DND-41 (cell line): ENCODE measurements at regions not wholly inside any gene's neighbourhood (a gene's known extent, or its start where the extent isn't known, plus 50 kb on each side); places are given as distances from the start of the nearest gene placed in this dataset.

Source experiments
- ATAC-seq: fragments of 200-7000 bp; cut with Tn5 transposase; 3 replicates; pipeline ENCODE4 v1.9.1; 2021; ENCODE audit warnings: low read depth; ENCODE audit not compliant: insufficient read depth
- DNase-seq: peaks from one replicate; pipeline ENCODE4 v3.0.0-alpha.2; 2020
- H2AFZ ChIP-seq: 2 replicates; pipeline ENCODE4 v1.6.0; 2012; ENCODE audit warnings: low read depth, low read length
- H3K27ac ChIP-seq: 2 replicates; pipeline ENCODE4 v1.5.1; 2012; ENCODE audit warnings: low read length, inconsistent platforms
- H3K27me3 ChIP-seq: fragments of 200-600 bp; sonication (generic); 2 replicates; pipeline ENCODE4 v1.6.0; 2012; ENCODE audit warnings: low read length, mild to moderate bottlenecking, inconsistent platforms; ENCODE audit not compliant: insufficient read depth, poor library complexity
- H3K36me3 ChIP-seq: 2 replicates; pipeline ENCODE4 v1.5.1; 2012; ENCODE audit warnings: low read length, inconsistent platforms; ENCODE audit not compliant: insufficient read depth
- H3K4me1 ChIP-seq: 2 replicates; pipeline ENCODE4 v1.5.1; 2012; ENCODE audit warnings: mild to moderate bottlenecking, low read length; ENCODE audit not compliant: insufficient read depth
- H3K4me2 ChIP-seq: 2 replicates; pipeline ENCODE4 v1.6.0; 2012; ENCODE audit warnings: mild to moderate bottlenecking, moderate library complexity, low read length, inconsistent platforms; ENCODE audit not compliant: insufficient read depth
- H3K4me3 ChIP-seq, 2 experiments: fragments of 200-600 bp in 1 of 2; shearing (Covaris generic) in 1 of 2; 2 replicates each; pipeline ENCODE4 v1.5.1; 2012 to 2016; ENCODE audit warnings: inconsistent platforms in 2 of 2, low read length in 2 of 2, mild to moderate bottlenecking in 2 of 2, low read depth in 1 of 2, moderate library complexity in 1 of 2
- H3K79me2 ChIP-seq: 2 replicates; pipeline ENCODE4 v1.6.0; 2012; ENCODE audit warnings: low read length, inconsistent platforms; ENCODE audit not compliant: insufficient read depth
- H3K9ac ChIP-seq: 2 replicates; pipeline ENCODE4 v1.6.0; 2012; ENCODE audit warnings: low read depth, mild to moderate bottlenecking, inconsistent platforms, low read length, moderate library complexity
- H3K9me3 ChIP-seq: 2 replicates; pipeline ENCODE4 v1.5.1; 2012; ENCODE audit warnings: low read length, moderate library complexity, mild to moderate bottlenecking, inconsistent platforms; ENCODE audit not compliant: insufficient read depth, severe bottlenecking
- H4K20me1 ChIP-seq: 2 replicates; pipeline ENCODE4 v1.6.0; 2012; ENCODE audit warnings: low read length; ENCODE audit not compliant: insufficient read depth
- EZH2 ChIP-seq: IDR thresholded peaks from 3 replicates; pipeline ENCODE4 v1.6.1; 2012; ENCODE audit warnings: borderline replicate concordance, low read depth, mild to moderate bottlenecking, moderate library complexity, low read length, inconsistent platforms; ENCODE audit not compliant: severe bottlenecking
- TF ChIP-seq, protein P1 (sequence below): IDR thresholded peaks from 2 replicates; pipeline ENCODE4 v1.5.1; 2012; ENCODE audit warnings: borderline replicate concordance, low read length, moderate library complexity, mild to moderate bottlenecking; ENCODE audit not compliant: poor library complexity, severe bottlenecking; ENCODE audit errors: extremely low read depth

DNA sequence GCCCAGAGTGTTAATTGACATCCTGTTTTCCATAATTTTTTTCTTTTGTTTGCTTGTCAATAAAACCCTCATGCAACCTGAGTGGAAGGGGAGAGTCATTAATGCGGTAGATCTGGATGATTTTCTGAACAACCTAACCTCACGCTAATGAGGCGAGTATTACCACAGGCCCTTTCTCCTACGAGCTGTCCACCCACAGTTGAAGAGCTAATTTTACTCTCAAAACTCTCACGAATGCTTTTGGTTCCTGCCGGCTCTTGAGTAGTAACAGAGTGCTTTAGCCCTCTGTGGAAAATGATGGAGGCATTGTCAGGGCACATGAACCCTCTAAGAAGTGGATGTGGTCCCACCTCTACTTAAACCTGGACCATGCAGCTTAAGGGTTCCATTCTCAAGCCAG, 491.3 kb upstream of the RBFOX1 start:
- Histone ChIP-seq H4K20me1 (no peaks in the 10 kb centered on the region), H3K9ac (no peak overlapping the region), H3K79me2 (no peaks in the 10 kb centered on the region), H3K9me3 (no peaks in the 10 kb centered on the region), H3K27me3 (no peaks in the 10 kb centered on the region), H3K4me1 (no peaks in the 10 kb centered on the region), H3K4me2 (no peak overlapping the region), H2AFZ (no peak overlapping the region), H3K27ac (no peak overlapping the region), H3K36me3 (no peaks in the 10 kb centered on the region), H3K4me3 (no peak overlapping the region)
- TF ChIP-seq, protein P1, sequence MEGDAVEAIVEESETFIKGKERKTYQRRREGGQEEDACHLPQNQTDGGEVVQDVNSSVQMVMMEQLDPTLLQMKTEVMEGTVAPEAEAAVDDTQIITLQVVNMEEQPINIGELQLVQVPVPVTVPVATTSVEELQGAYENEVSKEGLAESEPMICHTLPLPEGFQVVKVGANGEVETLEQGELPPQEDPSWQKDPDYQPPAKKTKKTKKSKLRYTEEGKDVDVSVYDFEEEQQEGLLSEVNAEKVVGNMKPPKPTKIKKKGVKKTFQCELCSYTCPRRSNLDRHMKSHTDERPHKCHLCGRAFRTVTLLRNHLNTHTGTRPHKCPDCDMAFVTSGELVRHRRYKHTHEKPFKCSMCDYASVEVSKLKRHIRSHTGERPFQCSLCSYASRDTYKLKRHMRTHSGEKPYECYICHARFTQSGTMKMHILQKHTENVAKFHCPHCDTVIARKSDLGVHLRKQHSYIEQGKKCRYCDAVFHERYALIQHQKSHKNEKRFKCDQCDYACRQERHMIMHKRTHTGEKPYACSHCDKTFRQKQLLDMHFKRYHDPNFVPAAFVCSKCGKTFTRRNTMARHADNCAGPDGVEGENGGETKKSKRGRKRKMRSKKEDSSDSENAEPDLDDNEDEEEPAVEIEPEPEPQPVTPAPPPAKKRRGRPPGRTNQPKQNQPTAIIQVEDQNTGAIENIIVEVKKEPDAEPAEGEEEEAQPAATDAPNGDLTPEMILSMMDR, result no peak
- no peak for TF ChIP-seq EZH2
- DNase-seq (no peak), ATAC-seq (no peak)

DNA sequence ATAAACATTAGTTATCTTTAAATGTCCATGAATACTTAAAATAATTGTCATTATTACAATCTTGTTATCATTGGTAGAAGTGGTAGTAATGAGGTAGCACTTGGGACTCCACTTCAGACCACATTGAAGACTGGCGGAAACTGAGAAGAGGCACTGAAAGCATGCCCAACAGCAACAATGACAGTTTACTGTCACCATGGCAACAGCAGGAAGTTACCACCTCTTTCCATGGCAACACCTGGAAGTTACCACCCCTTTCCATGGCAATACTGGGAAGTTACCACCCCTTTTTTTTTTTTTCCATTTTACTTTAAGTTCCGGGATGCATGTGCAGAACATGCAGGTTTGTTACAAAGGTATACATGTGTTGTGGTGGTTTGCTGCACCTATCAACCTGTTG, 494.9 kb upstream of the RBFOX1 start:
- DNase-seq, result no peak

DNA sequence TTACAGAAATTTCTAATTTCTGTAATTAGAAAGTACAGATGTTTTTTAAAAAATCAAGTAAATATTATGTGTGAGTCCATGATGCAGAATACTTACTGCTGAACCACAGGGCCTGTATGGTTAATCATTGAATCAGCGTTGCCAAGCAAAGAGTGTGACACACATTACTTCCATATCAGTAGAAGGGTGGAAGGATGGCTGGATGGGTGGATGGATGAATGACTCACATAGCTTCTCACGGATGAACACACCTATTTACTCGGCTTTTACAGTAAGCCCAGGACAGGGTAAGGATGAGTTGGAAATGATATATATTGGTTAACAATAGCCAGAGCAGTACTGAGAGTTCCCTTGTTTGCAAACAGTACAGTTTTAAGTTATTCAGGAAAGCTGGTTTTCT, 495.9 kb upstream of the RBFOX1 start:
- no peaks in the 10 kb centered on the region for H4K20me1 ChIP-seq
- no peaks in the 10 kb centered on the region for H3K79me2 ChIP-seq
- no peak for DNase-seq
- no peak overlapping the region for H3K9ac ChIP-seq
- no peak overlapping the region for H3K4me2 ChIP-seq
- no peaks in the 10 kb centered on the region for H3K27me3 ChIP-seq
- H3K36me3 ChIP-seq, result no peaks in the 10 kb centered on the region
- no peaks in the 10 kb centered on the region for H3K4me1 ChIP-seq
- H3K27ac ChIP-seq, result no peak overlapping the region
- no peaks in the 10 kb centered on the region for H3K9me3 ChIP-seq
- no peak overlapping the region for H3K4me3 ChIP-seq
- no peak overlapping the region for H2AFZ ChIP-seq
- no peak for ATAC-seq
- TF ChIP-seq, protein P1, result no peak
- no peak for TF ChIP-seq EZH2

More for the DNA sequence above, 494.9 kb upstream of the RBFOX1 start:
- no peaks in the 10 kb centered on the region for H4K20me1 ChIP-seq
- no peaks in the 10 kb centered on the region for H3K79me2 ChIP-seq
- no peak overlapping the region for H3K4me2 ChIP-seq
- H3K9me3 ChIP-seq, result no peaks in the 10 kb centered on the region
- no peak overlapping the region for H3K27ac ChIP-seq
- no peaks in the 10 kb centered on the region for H3K4me1 ChIP-seq
- H3K9ac ChIP-seq, result no peak overlapping the region
- H3K27me3 ChIP-seq, result no peaks in the 10 kb centered on the region
- H2AFZ ChIP-seq, result no peak overlapping the region
- ATAC-seq, result no peak
- TF ChIP-seq, protein P1, result no peak
- no peak for TF ChIP-seq EZH2
- no peaks in the 10 kb centered on the region for H3K36me3 ChIP-seq
- H3K4me3 ChIP-seq, result no peak overlapping the region

DNA sequence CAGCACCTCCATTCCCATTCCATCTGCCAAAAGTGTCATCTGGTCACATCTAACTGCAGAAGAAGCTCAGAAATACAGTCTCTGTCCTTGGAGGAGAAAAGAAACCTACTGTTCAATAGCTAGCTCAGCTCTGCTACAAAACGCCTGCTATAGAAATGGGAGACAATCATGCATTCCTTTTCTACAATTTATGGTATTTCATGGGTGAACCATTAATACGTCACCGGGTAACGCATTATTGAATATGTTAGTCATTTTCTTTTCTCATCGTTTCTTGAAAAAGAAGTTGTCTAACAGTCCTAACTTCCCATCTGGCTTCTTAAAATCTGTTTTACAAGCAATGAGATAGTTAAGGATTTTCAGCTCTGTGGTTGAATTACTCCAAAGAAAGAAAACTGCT, 496.7 kb upstream of the RBFOX1 start:
- H3K4me3 ChIP-seq, result no peak overlapping the region
- TF ChIP-seq, protein P1, result no peak
- TF ChIP-seq EZH2, result no peak
- no peak overlapping the region for H3K9ac ChIP-seq
- no peaks in the 10 kb centered on the region for H3K4me1 ChIP-seq
- no peak for DNase-seq
- H3K79me2 ChIP-seq, result no peaks in the 10 kb centered on the region
- no peak overlapping the region for H3K4me2 ChIP-seq
- no peak overlapping the region for H3K27ac ChIP-seq
- H4K20me1 ChIP-seq, result no peaks in the 10 kb centered on the region
- H3K36me3 ChIP-seq, result no peaks in the 10 kb centered on the region
- no peak for ATAC-seq
- H2AFZ ChIP-seq, result no peak overlapping the region
- no peaks in the 10 kb centered on the region for H3K9me3 ChIP-seq
- no peaks in the 10 kb centered on the region for H3K27me3 ChIP-seq
